ENCODE measurements at regions not wholly inside any gene's neighbourhood (a gene's known extent, or its start where the extent isn't known, plus 50 kb on each side); places are given as distances from the start of the nearest gene placed in this dataset.
A peak's percentile ranks its signal among the peaks of the same experiment; 100 is the strongest.

- H3K4me3 ChIP-seq (ENCODE audit: low read depth in 2 of 2, low read length in 2 of 2), result no peak overlapping the region
- H3K36me3 ChIP-seq (ENCODE audit: control insufficient read depth, insufficient read depth, low read length), result no peaks in the 10 kb centered on the region
- no peaks in the 10 kb centered on the region for H3K27me3 ChIP-seq (ENCODE audit: control insufficient read depth, insufficient read depth, low read length)
- no peak overlapping the region for H3K27ac ChIP-seq (ENCODE audit: low read length)
- ChIA-PET POLR2A (no interaction called here), CTCF (no interaction called here)
- intact Hi-C loops (cut with micrococcal nuclease; ENCODE audit: unreplicated experiment) (no loop called here), in situ Hi-C loops (cut with HindIII; ENCODE audit: low pct_unique_long_range_greater_than_20kb, low sequenced_read_pairs) (no loop called here)
- BruUV-seq (replicated peaks), result no TSS peak
- no peaks in the 10 kb centered on the region for H3K4me1 ChIP-seq (ENCODE audit: control insufficient read depth, insufficient read depth, low read length)
- no peak for TF ChIP-seq POLR2AphosphoS5 (IDR thresholded peaks at IDR 0.05; ENCODE audit: low read depth, low read length)
- peak; percentile 22; the same call in 1 of the 2 replicates for TF ChIP-seq CTCF (IDR thresholded peaks at IDR 0.05)
- no peaks in the 10 kb centered on the region for H3K9me3 ChIP-seq (ENCODE audit: control insufficient read depth, insufficient read depth, low read depth, low read length)
- ATAC-seq (no peak), DNase-seq (ENCODE audit: low read depth, low spot score) (no peak)
Measured at GRCh38 chr6:145453376-145453775, 281.9 kb downstream of the EPM2A start.

- POLR2A ChIA-PET, result no interaction called here
- CTCF ChIA-PET, result no interaction called here
- Histone ChIP-seq H3K27ac (ENCODE audit: low read length) (no peak overlapping the region), H3K4me1 (ENCODE audit: control insufficient read depth, insufficient read depth, low read length) (no peaks in the 10 kb centered on the region), H3K9me3 (ENCODE audit: control insufficient read depth, insufficient read depth, low read depth, low read length) (no peaks in the 10 kb centered on the region), H3K4me3 (ENCODE audit: low read depth in 2 of 2, low read length in 2 of 2) (no peak overlapping the region), H3K27me3 (ENCODE audit: control insufficient read depth, insufficient read depth, low read length) (no peaks in the 10 kb centered on the region), H3K36me3 (ENCODE audit: control insufficient read depth, insufficient read depth, low read length) (no peaks in the 10 kb centered on the region)
- in situ Hi-C loops (cut with HindIII; ENCODE audit: low pct_unique_long_range_greater_than_20kb, low sequenced_read_pairs) (no loop called here), intact Hi-C loops (cut with micrococcal nuclease; ENCODE audit: unreplicated experiment) (no loop called here)
- ATAC-seq (no peak), DNase-seq (ENCODE audit: low read depth, low spot score) (no peak)
- BruUV-seq (replicated peaks), result no TSS peak
- TF ChIP-seq CTCF (IDR thresholded peaks at IDR 0.05) (no peak), POLR2AphosphoS5 (IDR thresholded peaks at IDR 0.05; ENCODE audit: low read depth, low read length) (no peak), REST (IDR thresholded peaks at IDR 0.05; ENCODE audit: insufficient read depth in 1 of 2, low read depth in 2 of 2, low read length in 1 of 2) (no peak), TCF7L2 (IDR thresholded peaks at IDR 0.05; ENCODE audit: low read depth, low read length) (no peak), SIN3A (IDR thresholded peaks at IDR 0.05; ENCODE audit: borderline replicate concordance, insufficient read depth, low read depth, low read length) (no peak)
Measured at GRCh38 chr6:145454006-145454405, 281.3 kb downstream of the EPM2A start.

GRCh38 chr6:145457556-145457955 lies 277.8 kb downstream of the EPM2A start:
- H3K27me3 ChIP-seq (ENCODE audit: control insufficient read depth, insufficient read depth, low read length), result no peaks in the 10 kb centered on the region
- H3K9me3 ChIP-seq (ENCODE audit: control insufficient read depth, insufficient read depth, low read depth, low read length), result no peaks in the 10 kb centered on the region
- ChIA-PET POLR2A (no interaction called here), CTCF (no interaction called here)
- H3K27ac ChIP-seq (ENCODE audit: low read length), result no peak overlapping the region
- no peaks in the 10 kb centered on the region for H3K36me3 ChIP-seq (ENCODE audit: control insufficient read depth, insufficient read depth, low read length)
- no peak for ATAC-seq
- no peaks in the 10 kb centered on the region for H3K4me1 ChIP-seq (ENCODE audit: control insufficient read depth, insufficient read depth, low read length)
- in situ Hi-C loops (cut with HindIII; ENCODE audit: low pct_unique_long_range_greater_than_20kb, low sequenced_read_pairs), result no loop called here
- intact Hi-C loops (cut with micrococcal nuclease; ENCODE audit: unreplicated experiment), result no loop called here
- TF ChIP-seq SIN3A (IDR thresholded peaks at IDR 0.05; ENCODE audit: borderline replicate concordance, insufficient read depth, low read depth, low read length), result no peak
- TF ChIP-seq CTCF (IDR thresholded peaks at IDR 0.05), result no peak
- no peak for TF ChIP-seq POLR2AphosphoS5 (IDR thresholded peaks at IDR 0.05; ENCODE audit: low read depth, low read length)
- TF ChIP-seq REST (IDR thresholded peaks at IDR 0.05; ENCODE audit: insufficient read depth in 1 of 2, low read depth in 2 of 2, low read length in 1 of 2), result no peak
- no peak for TF ChIP-seq TCF7L2 (IDR thresholded peaks at IDR 0.05; ENCODE audit: low read depth, low read length)
- no peak overlapping the region for H3K4me3 ChIP-seq (ENCODE audit: low read depth in 2 of 2, low read length in 2 of 2)
- no peak for DNase-seq (ENCODE audit: low read depth, low spot score)
- no TSS peak for BruUV-seq (replicated peaks)
